ENCODE measurements at regions not wholly inside any gene's neighbourhood (a gene's known extent, or its start where the extent isn't known, plus 50 kb on each side); places are given as distances from the start of the nearest gene placed in this dataset.

DNA sequence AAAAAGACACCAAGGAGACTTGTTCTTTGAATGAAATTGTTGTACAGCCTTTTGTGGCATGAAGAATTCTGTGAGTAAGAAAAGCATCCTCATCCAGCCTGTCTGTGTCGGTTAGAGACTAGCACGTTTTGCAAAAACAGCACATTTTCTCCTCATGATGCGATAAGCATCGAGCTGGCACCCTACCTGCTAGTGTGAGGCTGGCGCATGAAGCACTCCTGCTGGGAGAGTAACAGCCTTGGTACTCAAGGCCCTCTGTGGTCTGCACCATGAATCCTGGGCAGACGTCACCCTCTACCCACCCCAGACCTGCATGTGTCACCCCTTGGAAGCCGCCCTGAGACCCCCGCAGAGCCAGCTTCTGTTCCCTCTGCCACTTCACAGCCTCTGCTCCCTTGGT lies 92.6 kb upstream of the TMEM132E start:
- Histone ChIP-seq H3K4me3 (ENCODE audit: low read length) (no peak overlapping the region), H4K20me1 (ENCODE audit: low read length) (no peaks in the 10 kb centered on the region), H2AFZ (ENCODE audit: low read length) (no peak overlapping the region), H3K9me2 (replicated peaks; ENCODE audit: low read length) (no peaks in the 10 kb centered on the region), H3K79me2 (ENCODE audit: low read length) (no peaks in the 10 kb centered on the region), H3K4me1 (ENCODE audit: insufficient read depth, low read length) (no peaks in the 10 kb centered on the region), H3K9me3 (ENCODE audit: low read length) (no peaks in the 10 kb centered on the region), H3K27ac (ENCODE audit: low read length) (no peak overlapping the region), H3K9ac (ENCODE audit: low read length) (no peak overlapping the region), H3K36me3 (ENCODE audit: low read depth, low read length) (no peaks in the 10 kb centered on the region), H3K27me3 (ENCODE audit: low read length) (no peaks in the 10 kb centered on the region), H3K4me2 (ENCODE audit: low read length) (no peak overlapping the region), H3F3A (ENCODE audit: low read length, unreplicated experiment) (no peaks in the 10 kb centered on the region)
- ATAC-seq (no peak), DNase-seq (no peak)
- no TSS peak for BruUV-seq (replicated peaks)
- TF ChIP-seq CTCF (conservative IDR thresholded peaks at IDR 0.05; ENCODE audit: low read depth, low read length) = no peak
- TF ChIP-seq EZH2 (IDR thresholded peaks at IDR 0.05; ENCODE audit: low read length, unreplicated experiment) = no peak
- no peak for TF ChIP-seq EZH2phosphoT487 (IDR thresholded peaks at IDR 0.05; ENCODE audit: borderline replicate concordance, low read length)
- intact Hi-C loops (cut with micrococcal nuclease) = no loop called here
- ChIA-PET POLR2A (ENCODE audit: unreplicated experiment) (no interaction called here), CTCF (no interaction called here)

DNA sequence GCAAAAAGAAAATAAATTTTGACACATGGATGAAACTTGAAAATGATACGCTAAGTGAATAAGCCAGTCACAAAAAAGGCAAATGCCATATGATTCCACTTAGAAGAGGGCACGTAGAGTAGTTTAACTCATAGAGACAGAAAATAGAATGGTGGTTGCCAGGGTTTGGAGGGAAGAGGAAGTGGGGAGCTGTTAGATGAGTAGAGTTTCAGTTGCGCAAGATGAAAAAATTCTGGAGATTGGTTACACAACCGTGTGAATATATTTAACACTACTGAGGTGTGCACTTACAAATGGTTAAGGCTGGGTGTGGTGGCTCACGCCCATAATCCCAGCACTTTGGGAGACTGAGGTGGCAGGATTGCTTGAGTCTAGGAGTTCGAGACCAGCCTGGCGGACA lies 93.4 kb upstream of the TMEM132E start:
- Histone ChIP-seq H3K79me2 (ENCODE audit: low read length) (no peaks in the 10 kb centered on the region), H3K9me2 (replicated peaks; ENCODE audit: low read length) (no peaks in the 10 kb centered on the region), H3K4me1 (ENCODE audit: insufficient read depth, low read length) (no peaks in the 10 kb centered on the region), H3K9me3 (ENCODE audit: low read length) (no peaks in the 10 kb centered on the region), H3K4me2 (ENCODE audit: low read length) (no peak overlapping the region), H3K27ac (ENCODE audit: low read length) (no peak overlapping the region), H4K20me1 (ENCODE audit: low read length) (no peaks in the 10 kb centered on the region), H3K36me3 (ENCODE audit: low read depth, low read length) (no peaks in the 10 kb centered on the region), H3K9ac (ENCODE audit: low read length) (no peak overlapping the region), H3K4me3 (ENCODE audit: low read length) (no peak overlapping the region), H2AFZ (ENCODE audit: low read length) (no peak overlapping the region), H3K27me3 (ENCODE audit: low read length) (no peaks in the 10 kb centered on the region), H3F3A (ENCODE audit: low read length, unreplicated experiment) (no peaks in the 10 kb centered on the region)
- BruUV-seq (replicated peaks) = no TSS peak
- ChIA-PET CTCF (no interaction called here), POLR2A (ENCODE audit: unreplicated experiment) (no interaction called here)
- DNase-seq = no peak
- intact Hi-C loops (cut with micrococcal nuclease) = no loop called here
- ATAC-seq = no peak
- no peak for TF ChIP-seq CTCF (conservative IDR thresholded peaks at IDR 0.05; ENCODE audit: low read depth, low read length)
- no peak for TF ChIP-seq EZH2phosphoT487 (IDR thresholded peaks at IDR 0.05; ENCODE audit: borderline replicate concordance, low read length)

DNA sequence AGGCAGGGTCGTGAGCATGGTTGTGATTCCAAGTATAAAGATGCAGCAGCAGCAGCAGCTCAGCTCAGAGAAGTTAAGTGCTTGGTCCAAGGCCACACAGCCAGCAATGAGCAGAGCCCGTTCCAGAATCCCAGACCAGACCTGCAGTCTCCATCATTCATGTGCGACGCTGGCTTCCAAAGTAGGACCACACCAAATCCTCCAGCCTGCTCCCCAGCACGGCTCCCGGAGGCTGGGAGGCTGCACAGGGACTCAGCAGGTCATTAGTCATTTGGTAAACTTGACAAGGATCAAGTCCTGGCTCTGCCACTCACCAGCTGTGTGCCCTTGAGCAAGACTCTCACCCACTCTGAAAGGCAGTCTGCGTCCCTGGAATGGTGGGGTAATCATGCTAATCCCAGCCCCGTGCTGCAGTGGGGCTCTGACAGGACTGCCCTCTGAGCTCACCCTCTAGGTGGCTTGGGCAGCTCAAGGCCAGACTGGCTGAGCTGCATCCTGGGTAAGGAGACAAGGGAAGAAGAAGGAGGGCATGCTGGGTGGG lies 95.1 kb upstream of the TMEM132E start:
- POLR2A ChIA-PET (ENCODE audit: unreplicated experiment) = no interaction called here

More for the DNA sequence above, 95.1 kb upstream of the TMEM132E start:
- no peak for ATAC-seq
- no peak overlapping the region for H3K9ac ChIP-seq (ENCODE audit: low read length)
- CTCF ChIA-PET = no interaction called here
- H3K79me2 ChIP-seq (ENCODE audit: low read length) = no peaks in the 10 kb centered on the region
- H3K4me3 ChIP-seq (ENCODE audit: low read length) = no peak overlapping the region
- H3K36me3 ChIP-seq (ENCODE audit: low read depth, low read length) = no peaks in the 10 kb centered on the region
- H3K27me3 ChIP-seq (ENCODE audit: low read length) = no peaks in the 10 kb centered on the region
- no peaks in the 10 kb centered on the region for H3K4me1 ChIP-seq (ENCODE audit: insufficient read depth, low read length)
- no peak for DNase-seq
- H3K9me3 ChIP-seq (ENCODE audit: low read length) = no peaks in the 10 kb centered on the region
- H3K4me2 ChIP-seq (ENCODE audit: low read length) = no peak overlapping the region
- H3K9me2 ChIP-seq (replicated peaks; ENCODE audit: low read length) = no peaks in the 10 kb centered on the region
- intact Hi-C loops (cut with micrococcal nuclease) = no loop called here
- no peaks in the 10 kb centered on the region for H4K20me1 ChIP-seq (ENCODE audit: low read length)
- H2AFZ ChIP-seq (ENCODE audit: low read length) = no peak overlapping the region
- no peaks in the 10 kb centered on the region for H3F3A ChIP-seq (ENCODE audit: low read length, unreplicated experiment)
- no peak overlapping the region for H3K27ac ChIP-seq (ENCODE audit: low read length)
- no peak for TF ChIP-seq CTCF (conservative IDR thresholded peaks at IDR 0.05; ENCODE audit: low read depth, low read length)
- TF ChIP-seq EZH2 (IDR thresholded peaks at IDR 0.05; ENCODE audit: low read length, unreplicated experiment) = no peak
- TF ChIP-seq EZH2phosphoT487 (IDR thresholded peaks at IDR 0.05; ENCODE audit: borderline replicate concordance, low read length) = no peak
- BruUV-seq (replicated peaks) = no TSS peak

Data from PC-3 (cell line).